PC-3 (cell line): ENCODE measurements at regions not wholly inside any gene's neighbourhood (a gene's known extent, or its start where the extent isn't known, plus 50 kb on each side); places are given as distances from the start of the nearest gene placed in this dataset.

Experiments used
- ATAC-seq: fragments of 200-7000 bp; cut with Tn5 transposase; 2 replicates; pipeline ENCODE4 v1.9.1; 2020; ENCODE audit warnings: mild to moderate bottlenecking, moderate library complexity
- BruUV-seq: library from RNA; stranded (reverse); fragments of 400-500 nt; replicated peaks from 2 replicates; lab custom pipeline; 2021; lab: Mats Ljungman, UMichigan
- CTCF ChIA-PET: fragments of 300-600 bp; sonication (Branson Sonifier 250); formaldehyde crosslinking; loops from one replicate; lab custom pipeline; 2022; ENCODE audit warnings: antibody characterized with exemption; lab: Charles Lee
- POLR2A ChIA-PET: fragments of 300-600 bp; sonication (Branson Sonifier 250); formaldehyde crosslinking; loops from one replicate; lab custom pipeline; 2022; ENCODE audit warnings: antibody characterized with exemption; ENCODE audit not compliant: unreplicated experiment; lab: Charles Lee
- DNase-seq: peaks from one replicate; pipeline ENCODE4 v3.0.0-alpha.2; 2015
- H2AFZ ChIP-seq: fragments of 300-600 bp; sonication (generic); 2 replicates; pipeline ENCODE4 v1.6.0; 2016; ENCODE audit warnings: antibody characterized with exemption, low read length
- H3F3A ChIP-seq: fragments of 300-600 bp; sonication (generic); one replicate; pipeline ENCODE4 v1.6.0; 2017; ENCODE audit warnings: antibody characterized with exemption, low read length, control low read depth, mild to moderate bottlenecking; ENCODE audit not compliant: unreplicated experiment
- H3K27ac ChIP-seq: fragments of 300-600 bp; sonication (generic); 2 replicates; pipeline ENCODE4 v1.5.1; 2016; ENCODE audit warnings: mild to moderate bottlenecking, low read length
- H3K27me3 ChIP-seq: fragments of 300-600 bp; sonication (generic); 2 replicates; pipeline ENCODE4 v1.6.1; 2016; ENCODE audit warnings: low read length, mixed read lengths
- H3K36me3 ChIP-seq: fragments of 300-600 bp; sonication (generic); 2 replicates; pipeline ENCODE4 v1.6.1; 2016; ENCODE audit warnings: low read depth, mixed run types, low read length, mixed read lengths
- H3K4me1 ChIP-seq: fragments of 300-600 bp; sonication (generic); 2 replicates; pipeline ENCODE4 v1.5.1; 2016; ENCODE audit warnings: low read length; ENCODE audit not compliant: insufficient read depth
- H3K4me2 ChIP-seq: fragments of 300-600 bp; sonication (generic); 2 replicates; pipeline ENCODE4 v1.6.0; 2016; ENCODE audit warnings: low read length
- H3K4me3 ChIP-seq: fragments of 300-600 bp; sonication (generic); 2 replicates; pipeline ENCODE4 v1.5.1; 2016; ENCODE audit warnings: mild to moderate bottlenecking, low read length, mixed read lengths
- H3K79me2 ChIP-seq: fragments of 300-600 bp; sonication (generic); 2 replicates; pipeline ENCODE4 v1.6.1; 2017; ENCODE audit warnings: low read length, mixed read lengths
- H3K9ac ChIP-seq: fragments of 300-600 bp; sonication (generic); 2 replicates; pipeline ENCODE4 v1.6.0; 2016; ENCODE audit warnings: mild to moderate bottlenecking, low read length
- H3K9me2 ChIP-seq: fragments of 300-600 bp; sonication (generic); replicated peaks from 2 replicates; pipeline ENCODE4 v1.6.1; 2016; ENCODE audit warnings: mixed run types, low read length, mixed read lengths
- H3K9me3 ChIP-seq: fragments of 300-600 bp; sonication (generic); 2 replicates; pipeline ENCODE4 v1.6.1; 2016; ENCODE audit warnings: low read length, mixed read lengths
- H4K20me1 ChIP-seq: fragments of 300-600 bp; sonication (generic); 2 replicates; pipeline ENCODE4 v1.6.1; 2016; ENCODE audit warnings: low read length, mixed read lengths
- CTCF ChIP-seq: fragments of 300-600 bp; sonication (generic); conservative IDR thresholded peaks from 2 replicates; pipeline ENCODE4 v1.5.1; 2017; ENCODE audit warnings: antibody characterized with exemption, low read depth, mild to moderate bottlenecking, low read length
- EZH2 ChIP-seq: fragments of 300-600 bp; sonication (generic); IDR thresholded peaks from one replicate; pipeline ENCODE4 v1.6.1; 2017; ENCODE audit warnings: antibody characterized with exemption, mild to moderate bottlenecking, low read length; ENCODE audit not compliant: unreplicated experiment
- EZH2phosphoT487 ChIP-seq: fragments of 300-600 bp; sonication (generic); IDR thresholded peaks from 2 replicates; pipeline ENCODE4 v1.6.1; 2018; ENCODE audit warnings: mild to moderate bottlenecking, antibody characterized with exemption, low read length, borderline replicate concordance
- intact Hi-C: fragments of 100-400 bp; cut with micrococcal nuclease; formaldehyde crosslinking; loops from 2 replicates; pipeline ENCODE4 v1.9.0; 2023

- intact Hi-C loops, result no loop called here
- H3K9me2 ChIP-seq, result no peaks in the 10 kb centered on the region
- no peaks in the 10 kb centered on the region for H3F3A ChIP-seq
- H3K27me3 ChIP-seq, result no peaks in the 10 kb centered on the region
- H3K4me2 ChIP-seq, result no peak overlapping the region
- H3K4me1 ChIP-seq, result peaks cover 11% of the 10 kb centered on the region; the same call in 1 of the 2 replicates
- no peaks in the 10 kb centered on the region for H4K20me1 ChIP-seq
- no peak for TF ChIP-seq EZH2
- TF ChIP-seq EZH2phosphoT487, result no peak
- no peak; the same call in 1 of the 2 replicates for TF ChIP-seq CTCF
- no peak overlapping the region for H2AFZ ChIP-seq
- ATAC-seq (no peak), DNase-seq (no peak)
- CTCF ChIA-PET, result no interaction called here
- BruUV-seq, result no TSS peak
- H3K9ac ChIP-seq, result no peak overlapping the region
- POLR2A ChIA-PET, result no interaction called here
- no peaks in the 10 kb centered on the region for H3K79me2 ChIP-seq
- no peak overlapping the region for H3K4me3 ChIP-seq
- H3K36me3 ChIP-seq, result no peaks in the 10 kb centered on the region
- no peaks in the 10 kb centered on the region for H3K9me3 ChIP-seq
- no peak overlapping the region for H3K27ac ChIP-seq
These were observed 402.2 kb upstream of the PROK2 start for GRCh38 chr3:72187131-72187530.

- Histone ChIP-seq H3K9ac (no peak overlapping the region), H3K4me2 (peak overlapping the region; percentile 41)
- peak; percentile 39 for DNase-seq
These were observed 401.5 kb upstream of the PROK2 start for GRCh38 chr3:72186400-72186855.

More at GRCh38 chr3:72186400-72186855, 401.5 kb upstream of the PROK2 start:
- H3K79me2 ChIP-seq, result no peaks in the 10 kb centered on the region
- H2AFZ ChIP-seq, result no peak overlapping the region
- no peaks in the 10 kb centered on the region for H3K36me3 ChIP-seq
- intact Hi-C loops, result no loop called here
- POLR2A ChIA-PET, result no interaction called here
- CTCF ChIA-PET, result no interaction called here
- H4K20me1 ChIP-seq, result no peaks in the 10 kb centered on the region
- H3K4me1 ChIP-seq, result peaks cover 11% of the 10 kb centered on the region; the same call in 1 of the 2 replicates
- H3F3A ChIP-seq, result no peaks in the 10 kb centered on the region
- no peak overlapping the region for H3K27ac ChIP-seq
- no peak for TF ChIP-seq EZH2
- no peak for TF ChIP-seq EZH2phosphoT487
- no peak for TF ChIP-seq CTCF
- no peaks in the 10 kb centered on the region for H3K9me3 ChIP-seq
- H3K4me3 ChIP-seq, result no peak overlapping the region
- H3K27me3 ChIP-seq, result no peaks in the 10 kb centered on the region
- BruUV-seq, result no TSS peak
- peak; percentile 88 for ATAC-seq
- H3K9me2 ChIP-seq, result no peaks in the 10 kb centered on the region
